Glutamatergic neuron (in vitro differentiated cells): ENCODE measurements at regions not wholly inside any gene's neighbourhood (a gene's known extent, or its start where the extent isn't known, plus 50 kb on each side); places are given as distances from the start of the nearest gene placed in this dataset.

Source experiments
- DNase-seq: peaks from one replicate; pipeline ENCODE4 v3.0.0; 2022
- H3K27ac Mint-ChIP-seq: one replicate; pipeline ENCODE4 v1.8.0; 2020; ENCODE audit warnings: mild to moderate bottlenecking, mixed read lengths, inconsistent platforms; ENCODE audit not compliant: unreplicated experiment
- H3K27me3 Mint-ChIP-seq: one replicate; pipeline ENCODE4 v1.8.0; 2020; ENCODE audit warnings: mild to moderate bottlenecking, moderate library complexity, mixed read lengths, inconsistent platforms; ENCODE audit not compliant: unreplicated experiment
- H3K36me3 Mint-ChIP-seq: one replicate; pipeline ENCODE4 v1.8.0; 2020; ENCODE audit warnings: mild to moderate bottlenecking, mixed read lengths, inconsistent platforms; ENCODE audit not compliant: unreplicated experiment
- H3K4me1 Mint-ChIP-seq: one replicate; pipeline ENCODE4 v1.8.0; 2020; ENCODE audit warnings: mild to moderate bottlenecking, low read depth, mixed read lengths, inconsistent platforms; ENCODE audit not compliant: unreplicated experiment
- H3K4me3 Mint-ChIP-seq: one replicate; pipeline ENCODE4 v1.8.0; 2020; ENCODE audit warnings: mild to moderate bottlenecking, mixed read lengths, inconsistent platforms; ENCODE audit not compliant: unreplicated experiment
- H3K9me3 Mint-ChIP-seq: one replicate; pipeline ENCODE4 v1.8.0; 2020; ENCODE audit warnings: mild to moderate bottlenecking, moderate library complexity, mixed read lengths, inconsistent platforms; ENCODE audit not compliant: unreplicated experiment
- CTCF ChIP-seq: fragments of 200-600 bp; sonication (generic); IDR thresholded peaks from one replicate; pipeline ENCODE4 v1.5.0; 2021; ENCODE audit not compliant: partially characterized antibody, unreplicated experiment

GRCh38 chr9:86836797-86837196, 110.5 kb downstream of the GAS1 start:
- H3K4me1 Mint-ChIP-seq, result peaks cover 11% of the 10 kb centered on the region
- DNase-seq, result no peak
- H3K27me3 Mint-ChIP-seq, result peaks cover 2% of the 10 kb centered on the region
- no peak overlapping the region for H3K27ac Mint-ChIP-seq
- no peaks in the 10 kb centered on the region for H3K36me3 Mint-ChIP-seq
- no peak for TF ChIP-seq CTCF
- H3K4me3 Mint-ChIP-seq, result no peak overlapping the region
- H3K9me3 Mint-ChIP-seq, result peaks cover 2% of the 10 kb centered on the region

GRCh38 chr9:86836266-86836665, 111.0 kb downstream of the GAS1 start:
- no peak for TF ChIP-seq CTCF
- H3K36me3 Mint-ChIP-seq, result no peaks in the 10 kb centered on the region
- H3K4me3 Mint-ChIP-seq, result no peak overlapping the region
- no peak for DNase-seq
- H3K4me1 Mint-ChIP-seq, result peaks cover 11% of the 10 kb centered on the region
- peaks cover 2% of the 10 kb centered on the region for H3K9me3 Mint-ChIP-seq
- H3K27ac Mint-ChIP-seq, result no peak overlapping the region
- peaks cover 2% of the 10 kb centered on the region for H3K27me3 Mint-ChIP-seq

GRCh38 chr9:86830356-86830755, 117.0 kb downstream of the GAS1 start:
- TF ChIP-seq CTCF, result no peak
- Mint-ChIP-seq H3K27me3 (no peaks in the 10 kb centered on the region), H3K9me3 (no peaks in the 10 kb centered on the region), H3K27ac (no peak overlapping the region), H3K36me3 (no peaks in the 10 kb centered on the region), H3K4me1 (no peaks in the 10 kb centered on the region), H3K4me3 (no peak overlapping the region)
- DNase-seq, result no peak

GRCh38 chr9:86829496-86830046, 117.7 kb downstream of the GAS1 start:
- H3K4me1 Mint-ChIP-seq, result no peaks in the 10 kb centered on the region
- H3K4me3 Mint-ChIP-seq, result no peak overlapping the region
- H3K9me3 Mint-ChIP-seq, result no peaks in the 10 kb centered on the region
- no peaks in the 10 kb centered on the region for H3K27me3 Mint-ChIP-seq
- no peak for TF ChIP-seq CTCF
- DNase-seq, result no peak
- no peaks in the 10 kb centered on the region for H3K36me3 Mint-ChIP-seq
- H3K27ac Mint-ChIP-seq, result no peak overlapping the region

- no peaks in the 10 kb centered on the region for H3K27me3 Mint-ChIP-seq
- TF ChIP-seq CTCF, result no peak
- H3K9me3 Mint-ChIP-seq, result no peaks in the 10 kb centered on the region
- H3K27ac Mint-ChIP-seq, result no peak overlapping the region
- DNase-seq, result no peak
- no peaks in the 10 kb centered on the region for H3K4me1 Mint-ChIP-seq
- H3K36me3 Mint-ChIP-seq, result no peaks in the 10 kb centered on the region
- H3K4me3 Mint-ChIP-seq, result no peak overlapping the region
These were observed 118.7 kb downstream of the GAS1 start for GRCh38 chr9:86828631-86829030.
